ENCODE measurements at regions not wholly inside any gene's neighbourhood (a gene's known extent, or its start where the extent isn't known, plus 50 kb on each side); places are given as distances from the start of the nearest gene placed in this dataset.

DNA sequence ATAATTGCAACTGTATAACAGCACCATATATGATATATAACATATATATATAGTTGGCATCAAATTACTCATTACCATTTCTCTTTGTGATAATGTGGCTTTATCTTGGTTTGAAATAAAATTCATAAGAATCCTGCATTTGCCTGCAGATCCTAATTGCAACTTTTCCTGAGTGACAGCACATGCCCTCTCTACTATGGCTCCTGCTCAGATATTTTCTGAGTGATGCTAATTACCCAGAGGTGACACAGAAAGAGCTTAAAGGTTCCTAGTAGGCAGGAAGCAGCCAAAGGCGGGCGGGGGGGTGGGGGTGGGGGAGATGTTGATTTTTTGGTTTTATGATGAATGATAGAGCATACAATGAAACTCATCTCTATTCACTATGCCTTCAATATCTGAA is 370.6 kb downstream of the MFSD1 start:
- POLR2A ChIA-PET: no interaction called here

More for the DNA sequence above, 370.6 kb downstream of the MFSD1 start:
- no peak overlapping the region for H3K9ac ChIP-seq
- DNase-seq: no peak
- H3K27me3 ChIP-seq (ENCODE audit: insufficient read depth): no peaks in the 10 kb centered on the region
- H3K36me3 ChIP-seq (replicated peaks in 1 of 2; ENCODE audit: control insufficient read depth in 1 of 2, insufficient read depth in 2 of 2, low read length in 1 of 2): no peaks in the 10 kb centered on the region
- peaks cover 17% of the 10 kb centered on the region for H3F3A ChIP-seq (replicated peaks; ENCODE audit: insufficient read depth)
- no peaks in the 10 kb centered on the region for H3K79me2 ChIP-seq (ENCODE audit: insufficient read depth)
- TF ChIP-seq MXI1 (IDR thresholded peaks at IDR 0.05; ENCODE audit: low read depth, low read length): no peak
- no peak for TF ChIP-seq TEAD4 (IDR thresholded peaks at IDR 0.05; ENCODE audit: borderline replicate concordance, insufficient read depth)
- TF ChIP-seq, protein P1, sequence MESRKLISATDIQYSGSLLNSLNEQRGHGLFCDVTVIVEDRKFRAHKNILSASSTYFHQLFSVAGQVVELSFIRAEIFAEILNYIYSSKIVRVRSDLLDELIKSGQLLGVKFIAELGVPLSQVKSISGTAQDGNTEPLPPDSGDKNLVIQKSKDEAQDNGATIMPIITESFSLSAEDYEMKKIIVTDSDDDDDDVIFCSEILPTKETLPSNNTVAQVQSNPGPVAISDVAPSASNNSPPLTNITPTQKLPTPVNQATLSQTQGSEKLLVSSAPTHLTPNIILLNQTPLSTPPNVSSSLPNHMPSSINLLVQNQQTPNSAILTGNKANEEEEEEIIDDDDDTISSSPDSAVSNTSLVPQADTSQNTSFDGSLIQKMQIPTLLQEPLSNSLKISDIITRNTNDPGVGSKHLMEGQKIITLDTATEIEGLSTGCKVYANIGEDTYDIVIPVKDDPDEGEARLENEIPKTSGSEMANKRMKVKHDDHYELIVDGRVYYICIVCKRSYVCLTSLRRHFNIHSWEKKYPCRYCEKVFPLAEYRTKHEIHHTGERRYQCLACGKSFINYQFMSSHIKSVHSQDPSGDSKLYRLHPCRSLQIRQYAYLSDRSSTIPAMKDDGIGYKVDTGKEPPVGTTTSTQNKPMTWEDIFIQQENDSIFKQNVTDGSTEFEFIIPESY (IDR thresholded peaks at IDR 0.05; ENCODE audit: borderline replicate concordance, low read depth): no peak
- no peak for TF ChIP-seq MEF2A (IDR thresholded peaks at IDR 0.05; ENCODE audit: borderline replicate concordance, low read depth)
- TF ChIP-seq, protein P2, sequence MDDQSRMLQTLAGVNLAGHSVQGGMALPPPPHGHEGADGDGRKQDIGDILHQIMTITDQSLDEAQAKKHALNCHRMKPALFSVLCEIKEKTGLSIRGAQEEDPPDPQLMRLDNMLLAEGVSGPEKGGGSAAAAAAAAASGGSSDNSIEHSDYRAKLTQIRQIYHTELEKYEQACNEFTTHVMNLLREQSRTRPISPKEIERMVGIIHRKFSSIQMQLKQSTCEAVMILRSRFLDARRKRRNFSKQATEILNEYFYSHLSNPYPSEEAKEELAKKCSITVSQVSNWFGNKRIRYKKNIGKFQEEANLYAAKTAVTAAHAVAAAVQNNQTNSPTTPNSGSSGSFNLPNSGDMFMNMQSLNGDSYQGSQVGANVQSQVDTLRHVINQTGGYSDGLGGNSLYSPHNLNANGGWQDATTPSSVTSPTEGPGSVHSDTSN (IDR thresholded peaks at IDR 0.05): no peak
- TF ChIP-seq SMC3 (IDR thresholded peaks at IDR 0.05; ENCODE audit: low read depth, low read length): no peak
- no peak for TF ChIP-seq GABPA (IDR thresholded peaks at IDR 0.05; ENCODE audit: low read depth)
- no peak for TF ChIP-seq EZH2phosphoT487 (IDR thresholded peaks at IDR 0.05; ENCODE audit: borderline replicate concordance, low read depth)
- no peak for TF ChIP-seq RCOR1 (IDR thresholded peaks at IDR 0.05; ENCODE audit: low read length)
- TF ChIP-seq, protein P3, sequence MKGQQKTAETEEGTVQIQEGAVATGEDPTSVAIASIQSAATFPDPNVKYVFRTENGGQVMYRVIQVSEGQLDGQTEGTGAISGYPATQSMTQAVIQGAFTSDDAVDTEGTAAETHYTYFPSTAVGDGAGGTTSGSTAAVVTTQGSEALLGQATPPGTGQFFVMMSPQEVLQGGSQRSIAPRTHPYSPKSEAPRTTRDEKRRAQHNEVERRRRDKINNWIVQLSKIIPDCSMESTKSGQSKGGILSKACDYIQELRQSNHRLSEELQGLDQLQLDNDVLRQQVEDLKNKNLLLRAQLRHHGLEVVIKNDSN (IDR thresholded peaks at IDR 0.05; ENCODE audit: borderline replicate concordance, low read depth): no peak
- TF ChIP-seq, protein P4, sequence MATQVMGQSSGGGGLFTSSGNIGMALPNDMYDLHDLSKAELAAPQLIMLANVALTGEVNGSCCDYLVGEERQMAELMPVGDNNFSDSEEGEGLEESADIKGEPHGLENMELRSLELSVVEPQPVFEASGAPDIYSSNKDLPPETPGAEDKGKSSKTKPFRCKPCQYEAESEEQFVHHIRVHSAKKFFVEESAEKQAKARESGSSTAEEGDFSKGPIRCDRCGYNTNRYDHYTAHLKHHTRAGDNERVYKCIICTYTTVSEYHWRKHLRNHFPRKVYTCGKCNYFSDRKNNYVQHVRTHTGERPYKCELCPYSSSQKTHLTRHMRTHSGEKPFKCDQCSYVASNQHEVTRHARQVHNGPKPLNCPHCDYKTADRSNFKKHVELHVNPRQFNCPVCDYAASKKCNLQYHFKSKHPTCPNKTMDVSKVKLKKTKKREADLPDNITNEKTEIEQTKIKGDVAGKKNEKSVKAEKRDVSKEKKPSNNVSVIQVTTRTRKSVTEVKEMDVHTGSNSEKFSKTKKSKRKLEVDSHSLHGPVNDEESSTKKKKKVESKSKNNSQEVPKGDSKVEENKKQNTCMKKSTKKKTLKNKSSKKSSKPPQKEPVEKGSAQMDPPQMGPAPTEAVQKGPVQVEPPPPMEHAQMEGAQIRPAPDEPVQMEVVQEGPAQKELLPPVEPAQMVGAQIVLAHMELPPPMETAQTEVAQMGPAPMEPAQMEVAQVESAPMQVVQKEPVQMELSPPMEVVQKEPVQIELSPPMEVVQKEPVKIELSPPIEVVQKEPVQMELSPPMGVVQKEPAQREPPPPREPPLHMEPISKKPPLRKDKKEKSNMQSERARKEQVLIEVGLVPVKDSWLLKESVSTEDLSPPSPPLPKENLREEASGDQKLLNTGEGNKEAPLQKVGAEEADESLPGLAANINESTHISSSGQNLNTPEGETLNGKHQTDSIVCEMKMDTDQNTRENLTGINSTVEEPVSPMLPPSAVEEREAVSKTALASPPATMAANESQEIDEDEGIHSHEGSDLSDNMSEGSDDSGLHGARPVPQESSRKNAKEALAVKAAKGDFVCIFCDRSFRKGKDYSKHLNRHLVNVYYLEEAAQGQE (IDR thresholded peaks at IDR 0.05; ENCODE audit: low read depth, low read length): no peak
- TF ChIP-seq, protein P5, sequence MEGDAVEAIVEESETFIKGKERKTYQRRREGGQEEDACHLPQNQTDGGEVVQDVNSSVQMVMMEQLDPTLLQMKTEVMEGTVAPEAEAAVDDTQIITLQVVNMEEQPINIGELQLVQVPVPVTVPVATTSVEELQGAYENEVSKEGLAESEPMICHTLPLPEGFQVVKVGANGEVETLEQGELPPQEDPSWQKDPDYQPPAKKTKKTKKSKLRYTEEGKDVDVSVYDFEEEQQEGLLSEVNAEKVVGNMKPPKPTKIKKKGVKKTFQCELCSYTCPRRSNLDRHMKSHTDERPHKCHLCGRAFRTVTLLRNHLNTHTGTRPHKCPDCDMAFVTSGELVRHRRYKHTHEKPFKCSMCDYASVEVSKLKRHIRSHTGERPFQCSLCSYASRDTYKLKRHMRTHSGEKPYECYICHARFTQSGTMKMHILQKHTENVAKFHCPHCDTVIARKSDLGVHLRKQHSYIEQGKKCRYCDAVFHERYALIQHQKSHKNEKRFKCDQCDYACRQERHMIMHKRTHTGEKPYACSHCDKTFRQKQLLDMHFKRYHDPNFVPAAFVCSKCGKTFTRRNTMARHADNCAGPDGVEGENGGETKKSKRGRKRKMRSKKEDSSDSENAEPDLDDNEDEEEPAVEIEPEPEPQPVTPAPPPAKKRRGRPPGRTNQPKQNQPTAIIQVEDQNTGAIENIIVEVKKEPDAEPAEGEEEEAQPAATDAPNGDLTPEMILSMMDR (IDR thresholded peaks at IDR 0.05): no peak
- no peak for TF ChIP-seq RFX5 (IDR thresholded peaks at IDR 0.05; ENCODE audit: low read length)
- TF ChIP-seq, protein P6, sequence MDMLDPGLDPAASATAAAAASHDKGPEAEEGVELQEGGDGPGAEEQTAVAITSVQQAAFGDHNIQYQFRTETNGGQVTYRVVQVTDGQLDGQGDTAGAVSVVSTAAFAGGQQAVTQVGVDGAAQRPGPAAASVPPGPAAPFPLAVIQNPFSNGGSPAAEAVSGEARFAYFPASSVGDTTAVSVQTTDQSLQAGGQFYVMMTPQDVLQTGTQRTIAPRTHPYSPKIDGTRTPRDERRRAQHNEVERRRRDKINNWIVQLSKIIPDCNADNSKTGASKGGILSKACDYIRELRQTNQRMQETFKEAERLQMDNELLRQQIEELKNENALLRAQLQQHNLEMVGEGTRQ (IDR thresholded peaks at IDR 0.05; ENCODE audit: borderline replicate concordance, low read depth, low read length): no peak
- TF ChIP-seq TCF12 (IDR thresholded peaks at IDR 0.05): no peak
- no peak for TF ChIP-seq FOXJ3 (CRISPR knock-in tag; IDR thresholded peaks at IDR 0.05)
- peaks cover 0 to 4% of the 10 kb centered on the region in 2 experiments; a peak in 1 of 4 replicates for H3K4me1 ChIP-seq (ENCODE audit: control insufficient read depth in 1 of 2, insufficient read depth in 2 of 2, low read depth in 1 of 2, low read length in 1 of 2)
- 96% methylated on average over 2 of the region's 2 CpGs for WGBS (ENCODE audit: low lambda C conversion rate)
- no peak overlapping the region for H3K27ac ChIP-seq (ENCODE audit: low read depth in 2 of 2, low read length in 1 of 2)
- CTCF ChIA-PET: no interaction called here
- H3K4me2 ChIP-seq: no peak overlapping the region
- H2AFZ ChIP-seq (ENCODE audit: low read depth): no peak overlapping the region
- H4K20me1 ChIP-seq (ENCODE audit: insufficient read depth): no peaks in the 10 kb centered on the region
- H3K9me3 ChIP-seq: no peaks in the 10 kb centered on the region
- no peaks in the 10 kb centered on the region for H3K9me2 ChIP-seq
- H3K4me3 ChIP-seq (ENCODE audit: low read depth in 2 of 2, low read length in 1 of 2): no peak overlapping the region
